Astrocyte (in vitro differentiated cells and primary cell): ENCODE measurements at regions not wholly inside any gene's neighbourhood (a gene's known extent, or its start where the extent isn't known, plus 50 kb on each side); places are given as distances from the start of the nearest gene placed in this dataset.

Source experiments
- DNase-seq: peaks from one replicate; pipeline ENCODE4 v3.0.0-alpha.2; 2010; ENCODE audit warnings: low read depth
- FAIRE-seq: peaks from 2 replicates; lab custom pipeline; 2011; peaks lifted over from hg19 to GRCh38; lab: Jason Lieb, UNC
- H2AFZ ChIP-seq: 2 replicates; pipeline ENCODE4 v1.6.0; 2012; ENCODE audit warnings: low read depth, low read length, inconsistent platforms
- H3K27ac ChIP-seq: 2 replicates; pipeline ENCODE4 v1.5.1; 2011; ENCODE audit warnings: low read depth, low read length, inconsistent platforms
- H3K27me3 ChIP-seq: 2 replicates; pipeline ENCODE4 v1.6.0; 2011; ENCODE audit warnings: low read length, inconsistent platforms; ENCODE audit not compliant: insufficient read depth
- H3K36me3 ChIP-seq: 2 replicates; pipeline ENCODE4 v1.5.1; 2011; ENCODE audit warnings: low read length, inconsistent platforms; ENCODE audit not compliant: insufficient read depth
- H3K4me1 ChIP-seq: 2 replicates; pipeline ENCODE4 v1.5.1; 2011; ENCODE audit warnings: low read length, inconsistent platforms; ENCODE audit not compliant: insufficient read depth
- H3K4me2 ChIP-seq: 2 replicates; pipeline ENCODE4 v1.6.0; 2012; ENCODE audit warnings: low read length, inconsistent platforms
- H3K4me3 ChIP-seq: 2 replicates; pipeline ENCODE4 v1.5.1; 2011; ENCODE audit warnings: low read depth, mild to moderate bottlenecking, low read length, inconsistent platforms; ENCODE audit not compliant: insufficient read depth
- H3K79me2 ChIP-seq: 2 replicates; pipeline ENCODE4 v1.6.0; 2012; ENCODE audit warnings: mild to moderate bottlenecking, low read length, inconsistent platforms; ENCODE audit not compliant: insufficient read depth
- H3K9ac ChIP-seq: 2 replicates; pipeline ENCODE4 v1.6.0; 2012; ENCODE audit warnings: mild to moderate bottlenecking, low read length, inconsistent platforms
- H3K9me3 ChIP-seq: 2 replicates; pipeline ENCODE4 v1.5.1; 2012; ENCODE audit warnings: low read depth, mild to moderate bottlenecking, low read length, inconsistent platforms; ENCODE audit not compliant: insufficient read depth
- H4K20me1 ChIP-seq: 2 replicates; pipeline ENCODE4 v1.6.0; 2012; ENCODE audit warnings: low read length, inconsistent platforms; ENCODE audit not compliant: insufficient read depth
- H3K27ac Mint-ChIP-seq: one replicate; pipeline ENCODE4 v1.8.0; 2021; ENCODE audit warnings: mild to moderate bottlenecking, mixed read lengths; ENCODE audit not compliant: unreplicated experiment
- H3K27me3 Mint-ChIP-seq: one replicate; pipeline ENCODE4 v1.8.0; 2021; ENCODE audit warnings: low read depth, mixed read lengths; ENCODE audit not compliant: unreplicated experiment
- H3K36me3 Mint-ChIP-seq: one replicate; pipeline ENCODE4 v1.8.0; 2021; ENCODE audit warnings: low read depth, mixed read lengths; ENCODE audit not compliant: unreplicated experiment
- H3K4me1 Mint-ChIP-seq: one replicate; pipeline ENCODE4 v1.8.0; 2021; ENCODE audit warnings: low read depth, mixed read lengths; ENCODE audit not compliant: unreplicated experiment
- H3K4me3 Mint-ChIP-seq: one replicate; pipeline ENCODE4 v1.8.0; 2021; ENCODE audit warnings: mild to moderate bottlenecking, moderate library complexity, mixed read lengths; ENCODE audit not compliant: unreplicated experiment
- H3K9me3 Mint-ChIP-seq: one replicate; pipeline ENCODE4 v1.8.0; 2021; ENCODE audit warnings: mild to moderate bottlenecking, mixed read lengths; ENCODE audit not compliant: unreplicated experiment
- CTCF ChIP-seq: IDR thresholded peaks from 2 replicates; pipeline ENCODE4 v1.5.1; 2011; ENCODE audit warnings: low read depth, mild to moderate bottlenecking, inconsistent platforms, low read length, moderate library complexity; ENCODE audit not compliant: insufficient read depth
- EZH2 ChIP-seq: IDR thresholded peaks from 2 replicates; pipeline ENCODE4 v1.6.1; 2012; ENCODE audit warnings: mild to moderate bottlenecking, low read length, inconsistent platforms; ENCODE audit not compliant: insufficient read depth

- peaks cover 3% of the 10 kb centered on the region for H3K27me3 ChIP-seq
- H2AFZ ChIP-seq, result no peak overlapping the region
- Mint-ChIP-seq H3K36me3 (no peaks in the 10 kb centered on the region), H3K9me3 (peaks cover 2% of the 10 kb centered on the region), H3K27me3 (no peaks in the 10 kb centered on the region), H3K4me3 (no peak overlapping the region), H3K4me1 (no peaks in the 10 kb centered on the region), H3K27ac (no peak overlapping the region)
- TF ChIP-seq CTCF, result no peak
- no peak for TF ChIP-seq EZH2
- no peaks in the 10 kb centered on the region for H3K9me3 ChIP-seq
- H3K79me2 ChIP-seq, result no peaks in the 10 kb centered on the region
- no peaks in the 10 kb centered on the region for H4K20me1 ChIP-seq
- no peaks in the 10 kb centered on the region for H3K4me1 ChIP-seq
- DNase-seq (no peak), FAIRE-seq (no peak)
- no peak overlapping the region for H3K4me2 ChIP-seq
- no peak overlapping the region for H3K4me3 ChIP-seq
- H3K27ac ChIP-seq, result no peak overlapping the region
- no peaks in the 10 kb centered on the region for H3K36me3 ChIP-seq
- H3K9ac ChIP-seq, result no peak overlapping the region
These were observed 791.8 kb upstream of the NR2F2 start for GRCh38 chr15:95538693-95539092.

- peaks cover 3% of the 10 kb centered on the region for H3K27me3 ChIP-seq
- TF ChIP-seq CTCF (no peak), EZH2 (no peak)
- Mint-ChIP-seq H3K4me1 (no peaks in the 10 kb centered on the region), H3K4me3 (no peak overlapping the region), H3K27ac (no peak overlapping the region), H3K9me3 (peaks cover 2% of the 10 kb centered on the region), H3K36me3 (no peaks in the 10 kb centered on the region), H3K27me3 (no peaks in the 10 kb centered on the region)
- H3K36me3 ChIP-seq, result no peaks in the 10 kb centered on the region
- no peak overlapping the region for H2AFZ ChIP-seq
- H3K9me3 ChIP-seq, result no peaks in the 10 kb centered on the region
- no peak overlapping the region for H3K4me3 ChIP-seq
- no peak overlapping the region for H3K9ac ChIP-seq
- no peaks in the 10 kb centered on the region for H3K4me1 ChIP-seq
- H4K20me1 ChIP-seq, result no peaks in the 10 kb centered on the region
- no peaks in the 10 kb centered on the region for H3K79me2 ChIP-seq
- H3K27ac ChIP-seq, result no peak overlapping the region
- H3K4me2 ChIP-seq, result no peak overlapping the region
- DNase-seq, result no peak
- FAIRE-seq, result peak; percentile 26
These were observed 789.2 kb upstream of the NR2F2 start for GRCh38 chr15:95541301-95541700.

- H3K27me3 ChIP-seq, result no peaks in the 10 kb centered on the region
- no peak overlapping the region for H3K27ac ChIP-seq
- no peak overlapping the region for H3K9ac ChIP-seq
- H3K79me2 ChIP-seq, result no peaks in the 10 kb centered on the region
- Mint-ChIP-seq H3K4me3 (no peak overlapping the region), H3K36me3 (no peaks in the 10 kb centered on the region), H3K4me1 (peaks cover 1% of the 10 kb centered on the region), H3K27me3 (peaks cover 4% of the 10 kb centered on the region), H3K9me3 (no peaks in the 10 kb centered on the region), H3K27ac (no peak overlapping the region)
- H3K4me1 ChIP-seq, result no peaks in the 10 kb centered on the region
- FAIRE-seq (no peak), DNase-seq (no peak)
- H4K20me1 ChIP-seq, result no peaks in the 10 kb centered on the region
- no peak overlapping the region for H3K4me2 ChIP-seq
- no peak for TF ChIP-seq CTCF
- TF ChIP-seq EZH2, result no peak
- H3K4me3 ChIP-seq, result no peak overlapping the region
- no peaks in the 10 kb centered on the region for H3K9me3 ChIP-seq
- H3K36me3 ChIP-seq, result no peaks in the 10 kb centered on the region
- no peak overlapping the region for H2AFZ ChIP-seq
These were observed 781.2 kb upstream of the NR2F2 start for GRCh38 chr15:95549168-95549738.
